ENCODE measurements at regions not wholly inside any gene's neighbourhood (a gene's known extent, or its start where the extent isn't known, plus 50 kb on each side); places are given as distances from the start of the nearest gene placed in this dataset.

- H3K9me3 Mint-ChIP-seq, result peaks cover 8% of the 10 kb centered on the region
- no peak overlapping the region for H3K27ac Mint-ChIP-seq
- H3K4me3 Mint-ChIP-seq, result no peak overlapping the region
- H3K27me3 Mint-ChIP-seq (ENCODE audit: low read depth), result no peaks in the 10 kb centered on the region; the same call in 1 of the 2 replicates
- TF ChIP-seq OVOL2 (CRISPR knock-in tag; IDR thresholded peaks at IDR 0.05; ENCODE audit: borderline replicate concordance) (no peak), ZNF263 (CRISPR knock-in tag; IDR thresholded peaks at IDR 0.05; ENCODE audit: low read depth) (no peak), GTF2I (CRISPR knock-in tag; conservative IDR thresholded peaks at IDR 0.05) (no peak)
- H3K4me1 Mint-ChIP-seq, result no peaks in the 10 kb centered on the region
- ChIA-PET CTCF (no interaction called here), POLR2A (no interaction called here)
- no peak for ATAC-seq
- no peak for DNase-seq (ENCODE audit: low spot score)
- no peaks in the 10 kb centered on the region for H3K36me3 Mint-ChIP-seq
These were observed 202.0 kb upstream of the DGKB start for GRCh38 chr7:15104411-15105092.

GRCh38 chr7:15099074-15099473 lies 196.5 kb upstream of the DGKB start:
- no peaks in the 10 kb centered on the region for H3K36me3 Mint-ChIP-seq
- ATAC-seq, result no peak
- H3K4me3 Mint-ChIP-seq, result no peak overlapping the region
- no peak for TF ChIP-seq PRDM15 (CRISPR knock-in tag; IDR thresholded peaks at IDR 0.05)
- no peak for TF ChIP-seq ARID4B (CRISPR knock-in tag; IDR thresholded peaks at IDR 0.05; ENCODE audit: borderline replicate concordance)
- TF ChIP-seq ZNF138 (CRISPR knock-in tag; conservative IDR thresholded peaks at IDR 0.05), result no peak
- no peak for TF ChIP-seq GABPB1 (CRISPR knock-in tag; IDR thresholded peaks at IDR 0.05)
- no peak for TF ChIP-seq ZNF219 (CRISPR knock-in tag; IDR thresholded peaks at IDR 0.05; ENCODE audit: borderline replicate concordance)
- no peak for TF ChIP-seq MYBL2 (CRISPR knock-in tag; IDR thresholded peaks at IDR 0.05)
- no peak for TF ChIP-seq TEAD4 (CRISPR knock-in tag; IDR thresholded peaks at IDR 0.05)
- no peak for TF ChIP-seq FOXJ3 (CRISPR knock-in tag; IDR thresholded peaks at IDR 0.05; ENCODE audit: borderline replicate concordance)
- no peak for TF ChIP-seq E2F4 (CRISPR knock-in tag; IDR thresholded peaks at IDR 0.05; ENCODE audit: borderline replicate concordance, low read depth)
- no peak for TF ChIP-seq ZNF532 (CRISPR knock-in tag; IDR thresholded peaks at IDR 0.05; ENCODE audit: borderline replicate concordance)
- TF ChIP-seq SMAD4 (CRISPR knock-in tag; IDR thresholded peaks at IDR 0.05), result no peak
- TF ChIP-seq TP53 (CRISPR knock-in tag; IDR thresholded peaks at IDR 0.05), result no peak
- no peak for TF ChIP-seq CDX4 (CRISPR knock-in tag; IDR thresholded peaks at IDR 0.05; ENCODE audit: borderline replicate concordance)
- TF ChIP-seq ATF3 (CRISPR knock-in tag; conservative IDR thresholded peaks at IDR 0.05), result no peak
- TF ChIP-seq JUN (CRISPR knock-in tag; IDR thresholded peaks at IDR 0.05), result no peak
- no peak for TF ChIP-seq ELF4 (CRISPR knock-in tag; IDR thresholded peaks at IDR 0.05; ENCODE audit: low read depth)
- no peak for TF ChIP-seq ZMAT4 (CRISPR knock-in tag; IDR thresholded peaks at IDR 0.05)
- ChIA-PET CTCF (no interaction called here), POLR2A (no interaction called here)
- H3K27me3 Mint-ChIP-seq (ENCODE audit: low read depth), result no peaks in the 10 kb centered on the region
- H3K9me3 Mint-ChIP-seq, result no peaks in the 10 kb centered on the region
- DNase-seq (ENCODE audit: low spot score), result no peak
- no peaks in the 10 kb centered on the region for H3K4me1 Mint-ChIP-seq
- H3K27ac Mint-ChIP-seq, result no peak overlapping the region
